ENCODE measurements at regions not wholly inside any gene's neighbourhood (a gene's known extent, or its start where the extent isn't known, plus 50 kb on each side); places are given as distances from the start of the nearest gene placed in this dataset.

GRCh38 chr3:148191966-148192365 is 505.7 kb upstream of the AGTR1 start:
- ATAC-seq (no peak), DNase-seq (ENCODE audit: low read depth, low spot score) (no peak)
- intact Hi-C loops (cut with micrococcal nuclease; ENCODE audit: unreplicated experiment), result no loop called here
- H3K27ac ChIP-seq (ENCODE audit: low read length), result no peak overlapping the region
- TF ChIP-seq TCF7L2 (IDR thresholded peaks at IDR 0.05; ENCODE audit: low read depth, low read length), result no peak
- TF ChIP-seq POLR2AphosphoS5 (IDR thresholded peaks at IDR 0.05; ENCODE audit: low read depth, low read length), result no peak
- TF ChIP-seq CTCF (IDR thresholded peaks at IDR 0.05), result no peak
- no peak for TF ChIP-seq REST (IDR thresholded peaks at IDR 0.05; ENCODE audit: insufficient read depth in 1 of 2, low read depth in 2 of 2, low read length in 1 of 2)
- BruUV-seq (replicated peaks), result no TSS peak
- H3K27me3 ChIP-seq (ENCODE audit: control insufficient read depth, insufficient read depth, low read length), result no peaks in the 10 kb centered on the region
- H3K36me3 ChIP-seq (ENCODE audit: control insufficient read depth, insufficient read depth, low read length), result no peaks in the 10 kb centered on the region
- POLR2A ChIA-PET, result no interaction called here
- in situ Hi-C loops (cut with HindIII; ENCODE audit: low pct_unique_long_range_greater_than_20kb, low sequenced_read_pairs), result no loop called here
- CTCF ChIA-PET, result no interaction called here
- H3K4me3 ChIP-seq (ENCODE audit: low read depth in 2 of 2, low read length in 2 of 2), result no peak overlapping the region
- no peaks in the 10 kb centered on the region; the same call in 1 of the 2 replicates for H3K9me3 ChIP-seq (ENCODE audit: control insufficient read depth, insufficient read depth, low read depth, low read length)
- H3K4me1 ChIP-seq (ENCODE audit: control insufficient read depth, insufficient read depth, low read length), result no peaks in the 10 kb centered on the region

GRCh38 chr3:148197061-148197460 is 500.6 kb upstream of the AGTR1 start:
- CTCF ChIA-PET, result no interaction called here
- no peak overlapping the region for H3K27ac ChIP-seq (ENCODE audit: low read length)
- intact Hi-C loops (cut with micrococcal nuclease; ENCODE audit: unreplicated experiment) (no loop called here), in situ Hi-C loops (cut with HindIII; ENCODE audit: low pct_unique_long_range_greater_than_20kb, low sequenced_read_pairs) (no loop called here)
- DNase-seq (ENCODE audit: low read depth, low spot score), result no peak
- ATAC-seq, result no peak
- POLR2A ChIA-PET, result no interaction called here
- H3K27me3 ChIP-seq (ENCODE audit: control insufficient read depth, insufficient read depth, low read length), result no peaks in the 10 kb centered on the region
- no TSS peak for BruUV-seq (replicated peaks)
- no peaks in the 10 kb centered on the region for H3K4me1 ChIP-seq (ENCODE audit: control insufficient read depth, insufficient read depth, low read length)
- no peak overlapping the region for H3K4me3 ChIP-seq (ENCODE audit: low read depth in 2 of 2, low read length in 2 of 2)
- no peaks in the 10 kb centered on the region for H3K36me3 ChIP-seq (ENCODE audit: control insufficient read depth, insufficient read depth, low read length)
- TF ChIP-seq POLR2AphosphoS5 (IDR thresholded peaks at IDR 0.05; ENCODE audit: low read depth, low read length) (no peak), SIN3A (IDR thresholded peaks at IDR 0.05; ENCODE audit: borderline replicate concordance, insufficient read depth, low read depth, low read length) (no peak), REST (IDR thresholded peaks at IDR 0.05; ENCODE audit: insufficient read depth in 1 of 2, low read depth in 2 of 2, low read length in 1 of 2) (no peak), CTCF (IDR thresholded peaks at IDR 0.05) (no peak), TCF7L2 (IDR thresholded peaks at IDR 0.05; ENCODE audit: low read depth, low read length) (no peak)
- no peaks in the 10 kb centered on the region; the same call in 1 of the 2 replicates for H3K9me3 ChIP-seq (ENCODE audit: control insufficient read depth, insufficient read depth, low read depth, low read length)

All from Panc1 (cell line).